Stimulated activated CD4-positive, alpha-beta T cell treated with anti-CD3 and anti-CD28 coated beads, TNF-alpha, amount 100 ng/mL, for 24 hours (primary cell): ENCODE measurements at regions not wholly inside any gene's neighbourhood (a gene's known extent, or its start where the extent isn't known, plus 50 kb on each side); places are given as distances from the start of the nearest gene placed in this dataset.

Source experiments
- DNase-seq, 3 experiments: peaks; one replicate each; pipeline ENCODE4 v3.0.0-alpha.2; 2020; ENCODE audit warnings: low read depth in 3 of 3

DNA sequence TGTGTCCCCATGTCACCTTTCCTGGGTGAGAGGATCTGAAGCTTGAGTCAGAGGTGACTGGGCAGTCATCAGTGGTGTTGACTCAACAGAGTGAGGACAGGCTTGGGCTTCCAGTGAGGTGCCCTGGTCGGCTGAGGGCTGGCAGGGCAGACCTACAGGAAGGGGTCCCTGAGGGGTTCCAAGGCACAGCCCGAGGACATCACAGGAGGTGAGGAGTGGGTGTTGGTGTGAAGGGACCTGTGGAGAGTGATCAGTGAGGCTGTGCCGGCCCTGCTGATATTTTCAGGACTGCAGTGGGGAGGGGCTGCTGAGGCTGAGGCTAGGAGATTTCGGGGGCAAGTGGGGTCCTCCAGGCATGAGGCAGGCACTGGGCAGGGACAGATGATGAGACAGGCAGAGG, 545.5 kb downstream of the TCERG1L start:
- no peak for DNase-seq

DNA sequence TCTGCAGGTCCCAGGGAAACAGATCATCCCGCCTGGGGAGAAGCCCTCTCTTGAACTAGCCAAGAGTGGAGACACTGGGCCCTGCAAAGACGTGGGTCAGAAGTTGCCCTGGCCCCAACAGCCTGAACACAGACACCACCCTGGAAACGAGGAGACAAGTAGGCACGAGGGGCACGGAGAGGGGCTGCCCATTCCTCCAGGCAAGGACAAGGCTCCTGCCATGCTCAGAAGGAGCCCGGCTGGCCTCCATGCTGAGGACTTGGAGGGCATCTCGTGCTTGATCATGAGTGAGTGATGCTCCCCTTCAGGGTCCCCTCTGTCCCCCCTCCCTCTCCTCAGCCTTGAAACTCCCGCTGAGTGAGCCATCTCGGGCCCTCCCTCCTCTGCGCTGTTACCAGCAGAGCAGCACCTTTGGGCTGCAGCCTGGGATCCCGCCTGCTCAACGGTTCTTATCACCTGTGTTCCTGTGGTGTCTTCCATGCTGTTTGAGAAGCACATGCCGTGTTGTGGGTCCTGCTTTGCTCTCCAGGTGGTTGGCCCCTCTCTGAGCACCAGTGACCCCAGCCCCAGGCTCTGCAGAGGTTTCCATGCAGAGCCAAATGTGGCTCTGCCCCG, 544.3 kb downstream of the TCERG1L start:
- no peak for DNase-seq

DNA sequence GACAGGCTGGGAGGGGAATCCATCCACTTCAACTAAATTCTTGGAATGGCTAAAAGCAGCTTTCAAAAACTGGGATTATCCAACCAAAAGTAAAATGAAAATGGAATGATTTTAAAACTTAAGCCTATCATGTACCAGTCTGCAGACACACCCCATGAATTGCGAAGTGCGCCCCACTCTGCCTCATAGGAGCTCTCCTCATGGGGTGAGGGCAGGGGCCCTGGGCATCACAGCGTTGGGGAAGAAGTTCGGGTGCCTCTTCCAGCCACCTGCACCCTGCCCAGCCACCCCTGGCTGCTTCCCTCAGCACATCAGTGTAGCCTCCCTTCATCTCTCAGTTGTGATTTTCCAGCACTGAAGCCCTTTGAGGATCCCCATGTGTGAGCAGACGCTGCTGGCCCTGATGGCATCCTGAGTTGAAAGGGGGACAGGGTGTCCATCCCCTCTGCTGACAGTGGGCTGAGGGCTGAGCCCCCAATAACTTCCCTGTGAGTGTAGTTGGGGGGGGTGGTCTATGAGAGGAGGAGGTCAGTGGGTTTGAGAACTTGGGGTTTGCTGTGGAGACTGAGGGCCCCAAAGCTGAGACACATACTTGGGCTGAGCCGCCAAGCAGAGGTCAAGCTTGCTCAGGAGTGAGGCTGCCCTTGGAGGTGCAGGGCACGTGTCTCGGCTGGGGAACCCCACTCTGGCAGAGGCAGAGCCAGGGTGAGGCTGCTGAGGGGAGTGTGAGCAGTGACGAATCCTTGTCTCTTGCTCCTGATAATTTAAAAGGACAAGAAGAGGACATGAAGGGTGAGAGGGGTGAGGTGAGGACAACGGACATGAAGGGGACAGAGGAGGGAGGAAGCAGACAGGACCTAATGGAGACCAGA, 542.1 kb downstream of the TCERG1L start:
- no peak for DNase-seq

DNA sequence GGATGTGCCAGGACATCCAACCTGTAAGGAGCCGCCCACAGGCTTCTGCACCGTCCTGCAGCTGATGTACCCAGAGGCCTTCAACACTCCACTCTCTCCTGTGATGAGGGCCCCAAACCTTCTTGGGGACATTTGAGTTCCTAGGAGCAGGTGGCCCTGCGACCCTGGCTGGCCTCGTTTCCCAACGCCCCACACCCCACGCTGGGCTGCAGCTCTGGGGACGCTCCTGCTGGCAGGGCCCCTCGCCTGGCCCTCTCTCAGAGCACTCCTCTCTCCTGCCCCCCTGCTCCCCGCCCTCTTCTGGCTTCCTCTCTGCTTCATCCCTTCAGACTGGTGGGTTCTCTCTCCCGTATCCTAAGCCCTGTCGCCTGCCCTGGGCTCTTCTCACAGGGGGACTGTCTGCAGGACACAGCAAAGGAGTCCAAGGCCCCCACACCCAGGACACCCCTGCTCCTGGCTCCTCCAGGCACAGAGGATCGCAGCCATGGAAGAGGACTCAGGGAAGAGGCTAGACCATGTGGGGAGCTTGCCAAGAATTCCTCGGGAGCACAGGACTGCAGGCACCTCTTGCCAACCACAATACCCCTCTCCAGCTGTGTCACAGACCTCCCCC, 541.4 kb downstream of the TCERG1L start:
- no peak for DNase-seq

DNA sequence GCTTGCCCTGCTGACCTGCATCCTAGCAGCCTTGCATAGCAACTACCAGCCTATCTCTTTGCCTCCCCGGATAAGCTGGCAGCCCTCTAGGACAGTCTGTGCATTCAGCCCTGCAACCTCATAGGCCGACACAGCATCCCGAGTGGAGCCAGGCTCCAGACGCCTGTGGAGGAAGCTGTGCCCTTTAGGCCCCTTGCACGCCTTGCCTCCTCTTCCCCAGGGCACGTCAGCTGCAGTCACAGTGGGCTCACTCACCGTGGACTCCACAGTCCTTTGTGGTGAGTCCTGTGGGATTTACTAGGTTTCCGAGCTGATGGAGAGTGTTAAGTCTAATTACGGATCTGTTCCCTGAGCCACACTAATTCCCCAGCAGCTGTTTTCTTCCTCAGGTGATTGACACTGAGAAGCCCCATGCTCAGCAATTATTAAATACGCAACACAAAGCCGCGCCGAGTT, 540.0 kb downstream of the TCERG1L start:
- no peak for DNase-seq

DNA sequence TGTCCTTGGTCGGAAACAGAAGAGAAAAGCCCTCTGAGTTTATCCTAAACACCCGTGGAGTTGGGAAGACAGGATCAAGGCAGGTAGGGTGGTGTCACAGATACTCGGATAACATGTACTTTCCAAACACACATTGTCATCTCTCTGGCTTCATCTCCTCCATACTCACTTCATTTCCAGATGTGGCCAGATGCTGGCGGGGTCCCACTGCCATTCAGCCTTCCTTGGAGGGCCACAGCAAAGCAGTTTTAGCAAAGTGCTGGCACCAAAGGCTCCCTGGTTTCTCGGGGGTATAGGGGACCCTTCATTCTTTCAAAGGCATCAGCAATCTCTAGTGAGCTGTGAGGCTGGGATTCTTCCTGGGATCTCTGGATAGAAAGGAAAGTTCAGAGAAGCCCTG, 539.5 kb downstream of the TCERG1L start:
- no peak for DNase-seq

DNA sequence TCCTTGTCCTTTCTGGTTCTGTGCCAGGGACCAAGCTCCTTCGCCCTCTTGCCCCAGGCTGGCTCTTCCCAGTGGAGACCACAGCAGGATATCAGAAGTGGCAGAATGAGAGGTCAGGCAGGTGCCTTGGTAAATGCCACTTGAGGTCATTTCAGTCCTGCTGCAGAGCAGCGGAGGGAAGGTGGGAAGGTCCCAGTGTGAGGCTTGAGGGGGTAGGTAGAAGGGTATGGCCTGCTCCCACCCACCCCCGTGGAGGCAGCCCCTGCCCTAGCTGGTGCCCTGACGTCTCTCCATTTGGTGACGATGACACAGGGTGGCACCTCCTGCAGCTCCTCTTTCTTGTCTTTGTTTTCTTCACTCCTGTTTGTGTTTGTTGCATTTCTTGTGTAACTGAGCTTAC, 538.8 kb downstream of the TCERG1L start:
- DNase-seq, result no peak

DNA sequence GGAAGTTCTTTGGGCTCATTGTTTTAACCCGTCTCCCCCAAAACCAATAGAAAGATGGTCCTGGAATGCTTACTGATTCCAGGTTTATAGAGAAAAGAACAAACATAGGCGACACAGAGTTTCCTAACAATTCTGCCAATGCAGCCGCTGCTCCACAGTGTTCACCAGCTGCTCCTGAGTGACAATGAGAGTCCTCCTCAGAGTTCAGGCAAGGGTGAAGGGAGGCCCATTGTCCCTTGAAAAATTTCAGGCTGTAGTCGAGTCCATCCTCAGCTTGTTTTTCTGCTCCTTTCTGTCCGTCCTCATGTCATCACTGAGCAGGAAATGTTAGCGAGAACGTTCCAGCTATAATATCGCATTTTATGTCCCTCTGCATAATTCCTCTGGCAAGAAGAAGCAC, 537.6 kb downstream of the TCERG1L start:
- no peak for DNase-seq

DNA sequence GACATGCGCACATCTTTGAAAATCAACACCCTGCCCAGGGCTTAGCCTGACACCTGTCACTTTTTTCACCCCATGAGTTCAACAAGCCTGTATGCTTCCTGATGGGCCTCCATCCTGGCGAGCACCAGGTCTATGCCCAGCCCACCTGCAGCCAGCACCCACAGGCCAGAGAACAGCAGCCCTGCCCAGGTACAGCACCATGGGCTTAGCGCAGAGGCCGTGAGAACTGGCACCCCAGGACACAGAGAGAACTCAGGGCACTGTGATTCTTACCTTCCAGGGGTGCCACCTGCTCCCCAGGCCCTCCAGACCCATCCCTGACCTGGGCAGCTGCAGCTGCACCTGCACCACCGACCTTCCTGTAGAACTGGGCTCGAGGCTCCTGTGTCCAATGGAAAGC, 536.6 kb downstream of the TCERG1L start:
- no peak for DNase-seq

DNA sequence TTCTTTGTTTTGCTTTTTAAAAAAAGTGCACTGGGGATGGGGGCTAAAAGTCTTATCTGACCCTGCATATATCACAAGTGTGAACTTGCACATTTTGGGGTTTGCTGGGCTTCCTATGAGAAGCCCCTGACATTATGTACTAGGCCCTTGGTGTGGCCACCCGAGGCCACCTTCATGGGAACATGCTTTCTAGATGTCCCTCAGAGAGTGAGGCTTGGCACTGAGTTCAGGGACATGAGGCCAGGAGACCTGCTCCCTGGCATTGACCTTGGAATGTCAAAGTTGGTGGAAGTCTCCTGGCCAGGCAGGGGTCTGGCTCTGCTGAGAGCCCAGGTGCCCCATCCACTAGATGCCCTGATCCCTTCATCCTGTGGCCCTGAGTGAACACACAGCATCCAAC, 536.2 kb downstream of the TCERG1L start:
- DNase-seq, result no peak

DNA sequence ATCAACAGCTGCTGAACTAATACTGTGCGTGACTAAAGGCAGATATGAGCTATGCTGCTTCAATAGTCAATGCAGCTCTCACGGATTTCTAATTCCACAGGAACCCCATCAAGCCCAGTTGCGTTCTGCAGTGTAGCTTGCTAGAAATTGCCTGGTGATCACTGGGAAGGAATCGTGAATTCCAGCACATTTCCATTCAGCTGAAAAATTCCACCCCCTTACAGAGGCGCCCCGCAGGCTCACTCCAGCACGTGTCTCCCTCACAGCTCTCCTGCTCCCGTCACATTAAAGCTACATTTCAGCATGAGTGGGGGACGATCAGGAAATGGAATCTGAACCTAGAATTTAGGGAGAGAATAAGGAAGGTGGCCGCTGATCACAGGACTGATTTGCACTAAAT, 534.8 kb downstream of the TCERG1L start:
- no peak for DNase-seq

DNA sequence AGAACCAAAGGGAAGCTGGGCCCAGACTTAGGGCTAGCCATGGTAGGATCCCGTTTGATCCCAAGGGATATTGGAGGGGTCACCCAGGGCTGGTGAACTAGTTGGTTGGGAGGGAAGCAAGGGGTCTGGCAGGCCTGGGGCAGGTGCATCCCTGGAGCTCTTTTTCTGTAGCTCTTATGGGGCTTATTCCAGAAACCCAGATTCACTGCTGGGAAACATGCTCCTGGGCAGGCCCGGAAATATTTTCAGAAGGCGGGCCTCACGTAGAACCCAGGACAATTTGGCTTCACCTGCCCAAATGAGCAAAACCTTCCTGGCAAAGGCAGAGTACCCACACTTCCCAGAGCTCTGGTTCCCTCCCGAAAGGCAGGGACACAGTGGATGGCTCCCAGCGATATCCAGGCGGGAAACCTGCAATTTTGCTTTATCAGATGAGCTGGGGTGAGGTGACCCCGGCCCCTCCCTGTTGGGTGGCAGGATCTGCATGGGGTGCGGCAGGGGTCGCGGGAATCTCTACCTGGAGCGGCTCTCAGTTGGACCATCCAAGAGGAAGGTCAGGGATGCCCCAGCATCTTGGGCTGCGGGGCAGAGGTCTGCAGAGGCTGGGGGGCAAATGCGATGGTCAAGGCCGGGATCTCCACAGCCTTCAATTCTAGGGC, 533.9 kb downstream of the TCERG1L start:
- no peak for DNase-seq

DNA sequence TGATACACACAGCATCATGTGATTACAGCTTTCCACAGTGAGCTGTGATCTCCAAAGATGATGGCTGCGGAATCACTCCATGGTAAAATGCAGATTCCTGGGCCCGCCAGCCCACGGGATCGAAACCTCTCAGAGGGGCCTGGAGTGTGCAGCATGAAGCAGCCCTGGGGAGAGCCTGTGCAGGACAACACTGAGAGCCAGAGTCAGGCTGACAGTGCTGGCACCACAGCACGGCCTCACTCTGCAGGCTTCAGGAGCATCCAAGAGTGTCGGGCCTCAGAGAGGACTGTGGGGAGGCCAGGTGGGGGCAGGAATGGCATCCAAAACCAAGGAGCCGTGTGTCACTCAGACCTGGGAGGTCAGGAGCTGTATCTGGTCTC, 533.4 kb downstream of the TCERG1L start:
- DNase-seq, result no peak

DNA sequence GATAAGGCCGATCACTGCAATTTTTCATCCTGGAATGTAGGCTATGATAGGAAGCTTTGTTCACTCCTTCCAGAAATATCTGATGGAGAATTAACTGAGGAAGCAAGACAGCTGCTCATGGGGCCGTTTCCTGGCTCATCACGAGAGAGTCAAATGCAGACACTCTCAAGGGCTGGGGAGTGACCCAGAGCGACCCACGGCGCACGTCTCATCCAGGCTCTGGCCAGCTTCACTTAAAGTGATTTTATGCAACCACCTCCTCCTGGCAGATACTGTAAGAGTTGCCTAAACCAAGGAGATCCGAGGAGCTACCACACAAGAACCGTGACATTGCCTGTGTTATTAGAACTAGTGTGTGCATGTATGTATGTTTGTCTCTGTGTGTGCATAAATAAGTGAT, 530.8 kb downstream of the TCERG1L start:
- no peak for DNase-seq

DNA sequence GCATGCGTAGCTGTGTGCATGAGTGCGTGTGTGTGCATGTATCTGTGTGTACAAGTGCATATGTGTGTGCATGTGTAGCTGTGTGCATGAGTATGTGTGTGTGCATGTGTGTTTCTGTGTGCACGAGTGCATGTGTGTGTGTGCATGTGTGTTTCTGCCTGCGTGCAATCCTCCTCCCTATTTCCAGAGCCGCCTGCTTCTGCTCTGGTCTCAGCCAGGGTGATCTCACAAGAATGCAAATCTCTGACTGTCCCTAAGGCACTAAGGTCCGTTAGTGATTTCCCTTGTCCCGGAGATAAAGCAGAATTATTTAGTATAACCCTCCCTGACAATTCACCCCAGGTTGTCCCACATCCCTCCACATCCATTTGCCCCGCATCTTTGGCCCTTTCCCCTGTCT, 530.3 kb downstream of the TCERG1L start:
- no peak for DNase-seq

DNA sequence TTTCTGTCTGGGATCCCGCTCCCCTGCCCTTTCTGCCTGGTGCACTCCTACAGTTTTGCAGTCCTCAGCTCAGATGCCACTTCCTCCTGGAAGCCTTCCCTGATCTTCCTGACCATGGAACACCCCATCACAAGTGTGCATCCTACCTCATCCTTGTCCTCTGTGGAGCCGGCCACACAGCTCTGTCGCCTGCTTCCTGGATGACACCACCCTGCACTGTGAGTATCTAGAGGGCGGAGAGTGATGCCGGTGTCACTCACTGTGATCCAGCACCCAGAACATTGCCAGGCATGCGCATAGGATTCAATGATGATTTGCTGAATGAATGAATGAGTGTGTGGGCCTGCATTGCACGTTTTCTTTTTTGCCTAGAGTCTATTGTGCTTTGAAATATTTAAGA, 529.9 kb downstream of the TCERG1L start:
- DNase-seq, result no peak

DNA sequence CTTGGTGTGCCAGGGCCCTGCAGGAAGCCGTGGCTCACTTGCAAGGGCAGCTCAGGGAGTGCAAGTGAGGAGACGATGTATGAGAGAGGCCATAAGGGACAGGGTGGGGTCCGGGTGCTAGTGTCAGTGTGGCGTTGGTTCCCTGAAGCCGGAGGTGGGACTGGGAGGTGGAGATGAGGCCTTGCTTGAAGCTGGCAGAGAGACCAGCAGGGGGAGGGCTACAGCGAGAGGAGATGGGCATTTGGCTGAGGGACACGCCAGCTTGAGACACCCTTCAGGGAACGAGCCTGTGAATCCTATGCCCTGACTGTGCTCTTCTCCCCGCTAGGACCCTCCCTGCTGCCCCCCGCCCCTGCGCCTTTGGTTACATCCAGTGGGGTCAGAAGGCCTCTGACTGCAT, 529.1 kb downstream of the TCERG1L start:
- no peak for DNase-seq

DNA sequence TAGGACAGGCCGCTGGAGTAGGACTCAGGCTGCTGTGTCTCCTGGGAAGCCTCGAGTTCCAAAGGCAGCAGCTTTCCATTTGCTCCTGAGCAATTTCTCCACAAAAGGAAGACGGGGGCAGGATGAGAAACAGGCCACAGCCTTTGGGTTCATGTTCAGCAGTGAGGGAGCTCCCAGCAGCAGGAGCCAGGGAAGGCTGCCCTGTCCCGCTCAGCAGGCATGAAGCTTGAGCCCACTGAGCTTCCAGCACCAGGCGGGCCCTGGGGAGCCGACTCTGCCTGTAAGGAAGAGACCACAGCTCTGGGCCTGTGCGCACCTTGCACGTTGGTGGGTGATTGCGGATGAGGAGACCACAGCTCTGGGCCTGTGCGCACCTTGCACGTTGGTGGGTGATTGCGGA, 527.2 kb downstream of the TCERG1L start:
- no peak for DNase-seq

DNA sequence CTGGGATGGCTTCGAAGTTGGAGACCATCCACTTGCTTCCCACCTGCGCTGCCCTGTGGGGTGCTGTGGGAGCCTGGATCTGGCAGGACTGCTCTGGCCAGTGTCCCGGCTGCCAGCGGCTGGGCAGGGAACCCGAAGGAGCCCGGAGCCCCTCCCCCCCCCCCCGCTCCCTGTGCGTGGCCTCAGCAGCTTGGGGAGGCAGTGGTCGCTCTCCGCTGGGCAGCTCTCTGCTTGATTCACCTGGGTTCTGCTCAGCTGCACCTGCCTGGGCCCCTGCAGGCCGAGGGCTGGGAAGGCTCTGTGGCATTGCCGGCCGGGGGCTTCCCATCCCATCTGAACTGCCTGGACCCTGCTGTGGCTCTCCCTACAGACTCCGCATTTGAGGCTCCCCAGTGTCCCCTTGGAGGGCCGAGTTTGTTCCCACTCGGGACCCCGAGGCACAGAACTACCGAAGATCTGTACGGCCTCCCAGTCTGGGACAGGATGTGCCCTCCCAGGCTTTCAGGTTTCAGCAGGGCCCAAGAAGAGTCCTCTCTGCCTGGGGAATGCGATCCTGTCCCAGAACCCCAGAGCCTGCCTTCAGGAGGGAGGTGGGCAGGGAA, 525.1 kb downstream of the TCERG1L start:
- no peak for DNase-seq

DNA sequence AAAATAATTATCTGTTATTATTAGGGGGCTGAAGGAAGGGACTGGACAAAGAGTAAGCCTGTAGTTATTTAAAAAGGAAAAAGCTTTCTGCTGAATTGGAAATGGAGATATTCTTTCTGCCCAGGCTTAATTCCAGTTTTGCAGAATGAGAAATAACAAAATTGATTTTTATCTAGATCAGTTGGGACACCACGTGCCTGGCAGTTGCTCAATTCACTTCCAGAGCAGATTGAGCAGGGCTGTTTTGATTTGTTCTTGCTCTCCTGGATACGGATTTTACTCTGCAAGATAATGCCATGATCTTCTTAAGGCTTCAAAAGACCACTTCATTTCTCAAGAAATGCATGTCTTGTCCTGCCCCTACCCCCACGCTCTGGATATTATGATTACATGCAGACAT, 524.3 kb downstream of the TCERG1L start:
- DNase-seq, result no peak

DNA sequence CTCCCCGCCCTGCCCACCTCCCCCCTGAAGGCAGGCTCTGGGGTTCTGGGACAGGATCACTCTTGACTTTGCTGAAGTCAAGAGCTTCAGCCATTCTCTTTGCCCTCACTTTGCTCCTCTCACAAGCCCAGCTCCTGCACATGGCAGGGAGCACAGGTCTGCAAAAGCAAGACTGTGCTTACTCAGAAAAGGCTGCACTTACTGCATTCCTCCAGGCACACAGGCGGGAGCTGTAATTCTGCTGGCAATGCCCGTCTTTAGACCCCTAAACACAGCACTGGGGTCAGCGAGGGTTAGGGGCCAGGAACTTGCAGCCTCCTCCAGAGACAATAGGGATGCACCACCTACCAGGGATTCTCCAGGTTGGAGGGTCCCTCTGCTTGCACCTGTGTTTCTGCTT, 523.7 kb downstream of the TCERG1L start:
- DNase-seq, result no peak

DNA sequence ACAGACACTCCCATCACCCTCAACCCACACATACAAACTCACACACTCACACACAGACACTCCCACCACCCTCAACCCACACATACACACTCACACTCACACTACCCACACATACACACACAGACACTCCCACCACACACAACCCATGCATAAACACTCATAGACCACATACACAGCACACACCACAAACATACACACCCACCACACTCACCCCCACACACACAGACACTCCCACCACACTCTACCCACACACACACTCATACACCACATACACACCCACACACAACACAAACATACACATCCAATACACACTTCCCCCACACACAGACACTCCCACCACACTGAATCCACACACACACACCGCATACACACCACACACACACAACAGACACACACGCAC, 521.2 kb downstream of the TCERG1L start:
- no peak for DNase-seq
